ENCODE measurements at regions not wholly inside any gene's neighbourhood (a gene's known extent, or its start where the extent isn't known, plus 50 kb on each side); places are given as distances from the start of the nearest gene placed in this dataset.

- no peak for TF ChIP-seq POLR2AphosphoS5 (IDR thresholded peaks at IDR 0.05)
- no peak for TF ChIP-seq CTCF (IDR thresholded peaks at IDR 0.05)
- TF ChIP-seq POLR2A (IDR thresholded peaks at IDR 0.05), result no peak
- no peak for TF ChIP-seq EP300 (IDR thresholded peaks at IDR 0.05)
- no peaks in the 10 kb centered on the region for H3K9me3 ChIP-seq
- no peaks in the 10 kb centered on the region for H3K27me3 ChIP-seq
- 88 to 91% methylated on average over 3 to 4 of the region's 4 CpGs for WGBS, 2 donors (ENCODE audit: low coverage in 1 of 2)
- H3K27ac ChIP-seq, result no peak overlapping the region
- no peak for ATAC-seq
- peaks cover 0 to 15% (median 0%) of the 10 kb centered on the region in 3 donors for H3K4me1 ChIP-seq
- H3K36me3 ChIP-seq, result no peaks in the 10 kb centered on the region
- no peak overlapping the region for H3K4me3 ChIP-seq
Measured at GRCh38 chr3:64909757-64910467, 222.1 kb upstream of the ADAMTS9 start.

- no peak for ATAC-seq
- TF ChIP-seq POLR2AphosphoS5 (IDR thresholded peaks at IDR 0.05) (no peak), EP300 (IDR thresholded peaks at IDR 0.05) (no peak), CTCF (IDR thresholded peaks at IDR 0.05) (no peak), POLR2A (IDR thresholded peaks at IDR 0.05) (no peak)
- WGBS, 2 donors (ENCODE audit: low coverage in 1 of 2), result 89 to 98% methylated on average over 6 to 8 of the region's 8 CpGs
Measured at GRCh38 chr3:64909011-64909410, 221.2 kb upstream of the ADAMTS9 start.

GRCh38 chr3:64908251-64908685 lies 220.5 kb upstream of the ADAMTS9 start:
- peak; percentile 63 for ATAC-seq

More at GRCh38 chr3:64909011-64909410, 221.2 kb upstream of the ADAMTS9 start:
- Histone ChIP-seq H3K4me3 (no peak overlapping the region), H3K36me3 (no peaks in the 10 kb centered on the region), H3K9me3 (no peaks in the 10 kb centered on the region), H3K27ac (peak overlapping the region in 1 of 4 donors; percentile 52), H3K27me3 (no peaks in the 10 kb centered on the region), H3K4me1 (peaks cover 0 to 16% (median 0%) of the 10 kb centered on the region in 3 donors)

GRCh38 chr3:64905906-64906410 lies 218.2 kb upstream of the ADAMTS9 start:
- no peaks in the 10 kb centered on the region for H3K36me3 ChIP-seq
- H3K9me3 ChIP-seq, result no peaks in the 10 kb centered on the region
- H3K4me3 ChIP-seq, result no peak overlapping the region
- 85 to 91% methylated on average over 7 of the region's 7 CpGs for WGBS, 2 donors (ENCODE audit: low coverage in 1 of 2)
- no peaks in the 10 kb centered on the region for H3K27me3 ChIP-seq
- ATAC-seq, result no peak
- H3K4me1 ChIP-seq, result peaks cover 8 to 41% (median 11%) of the 10 kb centered on the region in 3 donors
- H3K27ac ChIP-seq, result no peak overlapping the region
- TF ChIP-seq POLR2A (IDR thresholded peaks at IDR 0.05) (no peak), CTCF (IDR thresholded peaks at IDR 0.05) (no peak)

More at GRCh38 chr3:64908251-64908685, 220.5 kb upstream of the ADAMTS9 start:
- Histone ChIP-seq H3K36me3 (no peaks in the 10 kb centered on the region), H3K9me3 (no peaks in the 10 kb centered on the region), H3K27me3 (no peaks in the 10 kb centered on the region), H3K4me1 (peaks cover 0 to 23% (median 0%) of the 10 kb centered on the region in 3 donors), H3K27ac (peak overlapping the region in 2 of 4 donors; percentile 41 to 52), H3K4me3 (no peak overlapping the region)
- WGBS, 2 donors (ENCODE audit: low coverage in 1 of 2), result 39% methylated on average over 3 to 5 of the region's 5 CpGs
- TF ChIP-seq POLR2A (IDR thresholded peaks at IDR 0.05) (no peak), CTCF (IDR thresholded peaks at IDR 0.05) (no peak), EP300 (IDR thresholded peaks at IDR 0.05) (no peak), POLR2AphosphoS5 (IDR thresholded peaks at IDR 0.05) (no peak)

- no peaks in the 10 kb centered on the region for H3K27me3 ChIP-seq
- no peak overlapping the region for H3K4me3 ChIP-seq
- no peaks in the 10 kb centered on the region for H3K9me3 ChIP-seq
- 5 to 13% methylated on average over 1 of the region's 1 CpG for WGBS, 2 donors (ENCODE audit: low coverage in 1 of 2)
- H3K27ac ChIP-seq, result no peak overlapping the region
- no peaks in the 10 kb centered on the region for H3K36me3 ChIP-seq
- ATAC-seq, result no peak
- no peak for TF ChIP-seq POLR2A (IDR thresholded peaks at IDR 0.05)
- TF ChIP-seq EP300 (IDR thresholded peaks at IDR 0.05), result no peak
- no peak for TF ChIP-seq POLR2AphosphoS5 (IDR thresholded peaks at IDR 0.05)
- TF ChIP-seq CTCF (IDR thresholded peaks at IDR 0.05), result no peak
- peaks cover 12 to 45% (median 14%) of the 10 kb centered on the region in 3 donors for H3K4me1 ChIP-seq
Measured at GRCh38 chr3:64903006-64903405, 215.2 kb upstream of the ADAMTS9 start.

Measured in gastroesophageal sphincter (tissue), 4 donors.